HG03558 (cell line): ENCODE measurements at regions not wholly inside any gene's neighbourhood (a gene's known extent, or its start where the extent isn't known, plus 50 kb on each side); places are given as distances from the start of the nearest gene placed in this dataset.

Source experiments
- ATAC-seq: cut with Tn5 transposase; IDR thresholded peaks from one replicate; pipeline ENCODE4 v1.9.1; 2021; ENCODE audit warnings: moderate number of reproducible peaks; ENCODE audit not compliant: unreplicated experiment; ENCODE audit errors: extremely low read depth

DNA sequence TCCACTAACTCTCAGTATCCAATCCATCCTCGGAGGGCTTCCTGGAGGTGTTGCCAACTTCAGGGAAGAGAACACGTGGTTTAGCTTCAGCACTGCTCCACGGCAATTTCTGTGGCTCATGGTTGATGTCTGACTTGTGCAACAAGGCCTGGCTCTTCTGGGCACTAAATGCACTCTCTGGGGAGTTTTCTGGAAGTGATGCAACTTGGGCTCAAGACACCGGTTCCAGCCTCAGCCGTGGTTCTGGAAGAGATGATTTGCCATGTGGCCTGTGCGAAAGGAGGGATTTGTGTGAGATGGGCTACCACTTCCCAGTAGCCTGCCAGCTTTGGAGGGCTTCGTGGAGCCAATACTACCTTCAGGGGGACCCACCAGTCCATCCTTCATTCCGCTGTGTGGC is 118.6 kb upstream of the RTL1 start:
- ATAC-seq: no peak

- ATAC-seq: no peak
Measured at GRCh38 chr14:101022916-101023435, 119.5 kb upstream of the RTL1 start.

DNA sequence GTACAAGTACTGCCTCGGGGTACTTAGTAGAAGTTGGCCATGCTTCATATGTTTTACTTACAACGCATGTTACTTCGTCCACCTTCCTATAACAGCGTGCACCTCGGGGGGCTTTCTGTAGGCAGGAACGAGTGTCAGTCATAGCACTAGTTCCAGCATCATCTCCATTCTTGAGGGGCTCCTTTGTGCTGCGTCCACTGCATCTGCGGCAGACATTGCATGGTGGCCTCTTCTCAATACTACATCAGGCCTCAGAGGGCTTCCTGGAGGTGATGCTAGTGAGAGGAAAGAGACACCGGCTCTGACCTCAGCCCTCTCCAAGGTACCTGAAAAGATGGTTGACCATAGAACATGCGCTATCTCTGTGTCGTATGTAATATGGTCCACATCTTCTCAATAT is 121.2 kb upstream of the RTL1 start:
- no peak for ATAC-seq

- ATAC-seq: no peak
Measured at GRCh38 chr14:101025131-101025530, 121.6 kb upstream of the RTL1 start.

DNA sequence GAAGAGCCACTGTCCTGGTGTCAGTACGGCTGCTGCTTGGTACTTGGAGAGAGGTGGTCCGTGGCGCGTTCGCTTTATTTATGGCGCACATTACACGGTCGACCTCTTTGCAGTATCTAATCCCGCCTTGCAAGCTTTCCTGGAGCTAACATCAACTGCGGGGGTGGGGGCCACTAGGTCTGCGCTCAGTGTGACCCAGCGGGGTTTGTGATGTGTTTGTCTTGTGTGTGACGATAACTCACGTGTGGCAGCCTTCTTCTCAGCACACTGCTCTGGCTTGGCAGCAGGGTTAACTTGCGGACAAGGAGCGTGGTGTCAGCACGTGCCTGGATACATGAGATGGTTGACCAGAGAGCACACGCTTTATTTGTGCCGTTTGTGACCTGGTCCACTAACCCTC is 122.2 kb upstream of the RTL1 start:
- no peak for ATAC-seq

GRCh38 chr14:101026341-101026740 is 122.8 kb upstream of the RTL1 start:
- no peak for ATAC-seq

DNA sequence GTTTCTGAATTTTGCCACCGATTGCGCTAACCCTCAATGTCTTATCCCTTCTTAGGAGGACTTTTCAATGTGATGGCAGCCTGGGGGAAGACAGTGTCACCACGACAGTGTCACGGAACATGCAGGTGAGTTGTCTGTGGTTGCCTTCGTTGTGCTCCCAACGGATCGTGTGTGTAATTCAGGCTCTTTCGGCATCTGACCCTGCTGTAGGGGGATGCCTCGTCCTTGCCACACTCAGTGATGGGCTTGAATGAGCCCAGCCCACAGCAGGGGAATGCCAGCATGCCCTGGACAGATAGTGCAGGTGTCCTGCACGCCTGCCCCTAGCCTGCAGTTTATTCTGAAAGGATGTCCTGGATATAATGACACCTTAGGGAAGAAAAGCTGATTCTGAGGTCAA is 123.8 kb upstream of the RTL1 start:
- ATAC-seq: no peak

- no peak for ATAC-seq
Measured at GRCh38 chr14:101027966-101028365, 124.4 kb upstream of the RTL1 start.

- no peak for ATAC-seq
Measured at GRCh38 chr14:101028971-101029667, 125.6 kb upstream of the RTL1 start.

GRCh38 chr14:101029668-101030290 is 126.3 kb upstream of the RTL1 start:
- ATAC-seq: no peak

DNA sequence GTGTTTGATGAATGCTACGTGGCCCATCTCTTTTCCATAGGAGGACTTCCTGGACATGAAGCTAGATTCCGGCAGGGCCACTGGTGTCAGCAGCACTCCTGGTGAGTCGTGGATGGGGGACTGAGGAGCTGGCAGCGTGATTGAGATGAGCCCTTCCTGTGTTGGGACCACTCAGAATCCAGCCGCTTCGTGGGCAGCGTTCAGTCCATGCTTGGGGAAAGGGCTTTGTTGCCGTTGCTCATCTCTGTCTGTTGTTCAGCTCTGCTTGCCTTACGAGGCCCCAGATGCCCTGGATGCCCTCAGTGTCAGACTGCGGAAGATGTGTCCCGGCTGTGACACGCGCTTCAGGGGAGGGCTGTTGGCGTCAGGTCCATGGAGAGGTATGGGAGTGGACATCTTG is 127.1 kb upstream of the RTL1 start:
- no peak for ATAC-seq

DNA sequence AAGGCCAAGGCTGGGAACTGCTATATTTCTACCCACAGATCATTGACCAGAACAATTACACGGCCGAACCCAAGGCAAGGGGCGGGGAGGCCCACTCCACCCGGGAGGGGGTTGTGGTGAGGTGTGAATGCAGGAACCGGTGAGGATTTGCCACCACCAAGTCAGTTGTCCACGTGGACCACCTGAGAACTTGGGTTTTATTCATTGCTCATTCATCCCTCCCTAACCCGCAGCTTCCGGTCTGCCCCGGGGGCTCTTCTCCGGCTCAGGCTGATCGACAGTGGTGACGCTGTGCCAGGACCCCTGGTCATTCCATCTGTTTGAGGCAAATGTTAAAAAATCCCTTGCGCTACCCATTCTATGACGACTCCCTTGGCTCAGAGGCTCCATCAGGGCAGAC is 127.7 kb upstream of the RTL1 start:
- ATAC-seq: no peak

DNA sequence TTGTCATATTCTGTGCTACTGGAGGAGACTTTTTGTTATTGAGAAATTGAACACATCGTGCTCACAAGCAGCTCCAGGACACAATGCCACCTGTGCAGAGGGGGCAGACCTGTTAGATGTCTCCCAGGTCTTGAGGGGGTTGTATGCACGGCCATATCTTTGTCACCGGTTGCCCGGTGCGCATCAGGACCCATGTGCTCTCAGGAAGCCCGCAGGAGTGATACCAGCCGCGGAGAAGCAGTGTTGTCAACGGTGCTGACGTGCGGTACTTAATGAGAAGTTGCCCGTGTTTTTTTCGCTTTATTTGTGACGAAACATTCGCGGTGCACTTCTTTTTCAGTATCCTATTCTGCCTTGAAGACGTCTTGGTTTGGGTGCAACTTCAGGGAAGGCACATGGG is 128.2 kb upstream of the RTL1 start:
- ATAC-seq: no peak

- ATAC-seq: no peak
Measured at GRCh38 chr14:101032433-101032832, 128.9 kb upstream of the RTL1 start.

GRCh38 chr14:101033006-101033405 is 129.5 kb upstream of the RTL1 start:
- no peak for ATAC-seq

DNA sequence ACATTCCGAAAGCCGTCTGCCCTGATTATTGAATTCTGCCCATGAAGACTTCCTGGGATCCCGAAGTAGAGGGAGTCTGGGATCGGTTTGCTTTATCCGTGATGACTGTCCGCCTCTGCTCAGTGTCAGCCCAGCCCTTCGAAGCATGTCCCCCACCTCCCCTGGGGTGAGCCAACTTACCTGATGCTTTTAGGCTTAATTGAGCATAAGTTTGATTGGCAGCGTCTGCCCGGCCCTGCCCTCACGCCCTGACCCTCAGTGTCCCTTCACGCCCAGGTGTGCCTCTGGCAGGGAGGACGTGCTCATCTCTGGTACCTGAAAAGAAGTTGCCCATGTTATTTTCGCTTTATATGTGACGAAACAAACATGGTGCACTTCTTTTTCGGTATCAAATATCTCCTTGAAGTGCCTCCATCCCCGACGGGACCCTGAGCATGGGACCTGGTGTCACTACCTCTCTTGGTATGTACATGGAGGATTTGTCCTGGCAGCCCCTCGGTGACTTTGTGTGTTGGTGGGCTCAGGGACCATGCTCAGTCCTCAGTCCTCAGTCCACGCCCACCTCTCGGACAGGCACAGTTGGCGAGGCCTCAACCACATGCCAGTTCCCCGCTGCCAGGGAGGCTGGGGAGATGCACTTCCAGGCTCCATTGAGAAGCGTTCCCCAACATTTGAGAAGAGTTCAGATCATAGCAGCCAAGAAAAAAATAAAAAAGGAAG is 130.1 kb upstream of the RTL1 start:
- no peak for ATAC-seq

GRCh38 chr14:101034986-101035385 is 131.5 kb upstream of the RTL1 start:
- no peak for ATAC-seq

- no peak for ATAC-seq
Measured at GRCh38 chr14:101035466-101036225, 132.1 kb upstream of the RTL1 start.

DNA sequence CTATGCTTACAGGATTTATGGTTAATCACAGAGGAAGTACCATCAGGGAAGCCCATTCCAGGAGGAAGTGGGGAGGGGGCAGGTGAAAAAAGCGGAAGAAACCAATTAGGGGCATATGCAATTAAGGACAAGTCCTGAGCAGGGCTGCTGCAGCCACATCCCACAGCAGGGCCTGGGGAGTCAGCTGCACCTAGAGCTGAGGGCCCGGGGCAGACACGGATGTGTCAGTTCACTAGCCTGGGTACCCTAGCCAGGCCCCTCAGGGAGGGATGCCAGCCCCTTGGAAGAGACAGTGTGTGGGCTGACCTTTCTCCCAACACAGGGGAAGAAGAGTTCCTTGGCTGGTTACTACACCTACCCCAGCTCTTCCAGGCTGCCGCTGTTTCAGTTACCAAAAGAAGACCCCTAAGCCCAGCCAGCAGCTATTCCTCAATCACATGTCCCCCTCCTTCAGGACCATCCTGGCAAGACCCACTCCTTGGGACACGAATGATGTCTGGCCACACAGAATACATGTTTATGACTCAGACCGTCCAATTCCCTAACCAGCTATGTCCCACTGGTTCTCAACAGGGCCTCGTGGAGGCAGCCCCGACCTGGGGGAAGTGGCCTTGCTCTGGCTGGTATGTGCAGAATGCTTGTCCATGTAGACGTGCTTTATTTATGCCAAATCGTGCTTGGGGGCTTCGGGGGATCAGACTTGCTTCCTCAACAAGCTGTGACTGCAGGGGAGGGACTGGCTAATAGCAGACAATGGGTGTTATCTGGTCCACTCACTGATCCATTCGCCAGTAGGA is 133.7 kb upstream of the RTL1 start:
- no peak for ATAC-seq
